ENCODE measurements at regions not wholly inside any gene's neighbourhood (a gene's known extent, or its start where the extent isn't known, plus 50 kb on each side); places are given as distances from the start of the nearest gene placed in this dataset.

- Histone ChIP-seq H3K36me3 (no peaks in the 10 kb centered on the region), H3K27me3 (ENCODE audit: low read depth) (no peaks in the 10 kb centered on the region), H3K27ac (replicated peaks) (peak overlapping the region; percentile 56), H3K4me1 (peaks cover 25% of the 10 kb centered on the region), H3K9me3 (replicated peaks) (no peaks in the 10 kb centered on the region), H3K4me3 (no peak overlapping the region)
- DNase-seq: peak; percentile 17
- TF ChIP-seq CTCF (IDR thresholded peaks at IDR 0.05; ENCODE audit: borderline replicate concordance): no peak
- intact Hi-C loops (cut with micrococcal nuclease): no loop called here
Measured at GRCh38 chr7:10122551-10123100, 851.0 kb upstream of the PHF14 start.

- Histone ChIP-seq H3K4me3 (no peak overlapping the region), H3K36me3 (no peaks in the 10 kb centered on the region), H3K4me1 (no peaks in the 10 kb centered on the region), H3K27me3 (ENCODE audit: low read depth) (no peaks in the 10 kb centered on the region), H3K27ac (replicated peaks) (no peak overlapping the region), H3K9me3 (replicated peaks) (peaks cover under 1% of the 10 kb centered on the region)
- peak; percentile 22 for TF ChIP-seq CTCF (IDR thresholded peaks at IDR 0.05; ENCODE audit: borderline replicate concordance)
- intact Hi-C loops (cut with micrococcal nuclease): no loop called here
- no peak for DNase-seq
Measured at GRCh38 chr7:10128748-10129147, 844.9 kb upstream of the PHF14 start.

GRCh38 chr7:10138087-10138854, 835.4 kb upstream of the PHF14 start:
- Histone ChIP-seq H3K27ac (replicated peaks) (no peak overlapping the region), H3K4me3 (no peak overlapping the region), H3K36me3 (no peaks in the 10 kb centered on the region), H3K4me1 (peaks cover 7% of the 10 kb centered on the region), H3K27me3 (ENCODE audit: low read depth) (no peaks in the 10 kb centered on the region), H3K9me3 (replicated peaks) (peaks cover 4% of the 10 kb centered on the region)
- DNase-seq: no peak
- intact Hi-C loops (cut with micrococcal nuclease): no loop called here
- TF ChIP-seq CTCF (IDR thresholded peaks at IDR 0.05; ENCODE audit: borderline replicate concordance): no peak

- no peaks in the 10 kb centered on the region for H3K27me3 ChIP-seq (ENCODE audit: low read depth)
- intact Hi-C loops (cut with micrococcal nuclease): no loop called here
- no peak for DNase-seq
- no peak overlapping the region for H3K4me3 ChIP-seq
- TF ChIP-seq CTCF (IDR thresholded peaks at IDR 0.05; ENCODE audit: borderline replicate concordance): no peak
- H3K36me3 ChIP-seq: no peaks in the 10 kb centered on the region
- H3K27ac ChIP-seq (replicated peaks): no peak overlapping the region
- H3K9me3 ChIP-seq (replicated peaks): no peaks in the 10 kb centered on the region
- no peaks in the 10 kb centered on the region for H3K4me1 ChIP-seq
Measured at GRCh38 chr7:10146271-10146670, 827.4 kb upstream of the PHF14 start.

- H3K9me3 ChIP-seq (replicated peaks): no peaks in the 10 kb centered on the region
- intact Hi-C loops (cut with micrococcal nuclease): no loop called here
- no peaks in the 10 kb centered on the region for H3K27me3 ChIP-seq (ENCODE audit: low read depth)
- no peak for TF ChIP-seq CTCF (IDR thresholded peaks at IDR 0.05; ENCODE audit: borderline replicate concordance)
- H3K4me3 ChIP-seq: peak overlapping the region; percentile 52
- H3K27ac ChIP-seq (replicated peaks): peak overlapping the region; percentile 78
- DNase-seq: no peak
- H3K36me3 ChIP-seq: no peaks in the 10 kb centered on the region
- no peaks in the 10 kb centered on the region for H3K4me1 ChIP-seq
Measured at GRCh38 chr7:10156972-10157371, 816.7 kb upstream of the PHF14 start.

All from left ventricle myocardium inferior (tissue), 1 donor.